ENCODE measurements at regions not wholly inside any gene's neighbourhood (a gene's known extent, or its start where the extent isn't known, plus 50 kb on each side); places are given as distances from the start of the nearest gene placed in this dataset.

DNA sequence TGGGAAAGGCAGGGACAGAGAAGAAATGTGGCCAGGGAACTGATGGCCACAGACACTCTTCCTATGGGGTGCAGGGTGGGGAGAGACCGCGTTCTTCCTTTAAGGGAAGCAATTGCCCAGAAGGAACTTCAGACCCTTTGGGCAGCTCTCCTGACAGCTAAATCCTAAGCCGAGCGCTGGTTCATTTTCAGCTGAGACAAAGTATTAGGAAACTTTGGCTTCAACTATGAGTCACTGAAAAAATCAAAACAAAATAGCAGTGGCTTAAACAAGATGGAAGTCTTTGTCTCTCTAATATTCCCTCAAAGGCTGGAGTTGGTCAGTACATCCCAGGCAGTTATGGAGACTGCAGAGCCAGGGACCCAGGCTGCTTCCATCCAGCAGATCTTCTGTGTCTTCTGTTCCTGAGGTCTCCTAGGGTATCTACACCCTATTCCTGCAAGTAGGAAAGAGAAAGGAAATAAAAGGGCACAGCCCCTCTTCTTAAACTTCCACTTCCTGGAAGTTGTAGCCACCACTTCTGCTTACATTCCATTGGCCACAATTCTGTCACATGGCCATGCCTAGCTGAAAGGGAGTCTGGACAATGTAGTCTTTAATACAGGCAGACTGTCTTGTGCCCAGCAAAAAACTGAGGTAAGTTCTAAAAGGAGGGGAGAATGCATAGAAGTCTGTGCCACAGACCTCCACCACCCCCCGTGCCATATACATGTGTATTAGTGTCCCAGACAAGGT, 163.5 kb downstream of the KATNAL1 start:
- no peak for FAIRE-seq
- TF ChIP-seq EZH2 (IDR thresholded peaks at IDR 0.05; ENCODE audit: borderline replicate concordance, low read depth, low read length, severe bottlenecking) (no peak), POLR2A (IDR thresholded peaks at IDR 0.05; ENCODE audit: low read depth, low read length) (no peak), JUN (IDR thresholded peaks at IDR 0.05; ENCODE audit: borderline replicate concordance, insufficient read depth, insufficient read length, low read depth) (no peak), MYC (IDR thresholded peaks at IDR 0.05; ENCODE audit: low read depth, low read length) (no peak), GATA2 (IDR thresholded peaks at IDR 0.05; ENCODE audit: insufficient read depth, insufficient read length, low read depth, low read length) (no peak), FOS (IDR thresholded peaks at IDR 0.05; ENCODE audit: borderline replicate concordance, insufficient read depth, low read length) (peak; percentile 7), POLR2AphosphoS5 (IDR thresholded peaks at IDR 0.05; ENCODE audit: insufficient read depth, low read depth, low read length) (no peak)
- TF ChIP-seq, protein P1, sequence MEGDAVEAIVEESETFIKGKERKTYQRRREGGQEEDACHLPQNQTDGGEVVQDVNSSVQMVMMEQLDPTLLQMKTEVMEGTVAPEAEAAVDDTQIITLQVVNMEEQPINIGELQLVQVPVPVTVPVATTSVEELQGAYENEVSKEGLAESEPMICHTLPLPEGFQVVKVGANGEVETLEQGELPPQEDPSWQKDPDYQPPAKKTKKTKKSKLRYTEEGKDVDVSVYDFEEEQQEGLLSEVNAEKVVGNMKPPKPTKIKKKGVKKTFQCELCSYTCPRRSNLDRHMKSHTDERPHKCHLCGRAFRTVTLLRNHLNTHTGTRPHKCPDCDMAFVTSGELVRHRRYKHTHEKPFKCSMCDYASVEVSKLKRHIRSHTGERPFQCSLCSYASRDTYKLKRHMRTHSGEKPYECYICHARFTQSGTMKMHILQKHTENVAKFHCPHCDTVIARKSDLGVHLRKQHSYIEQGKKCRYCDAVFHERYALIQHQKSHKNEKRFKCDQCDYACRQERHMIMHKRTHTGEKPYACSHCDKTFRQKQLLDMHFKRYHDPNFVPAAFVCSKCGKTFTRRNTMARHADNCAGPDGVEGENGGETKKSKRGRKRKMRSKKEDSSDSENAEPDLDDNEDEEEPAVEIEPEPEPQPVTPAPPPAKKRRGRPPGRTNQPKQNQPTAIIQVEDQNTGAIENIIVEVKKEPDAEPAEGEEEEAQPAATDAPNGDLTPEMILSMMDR (IDR thresholded peaks at IDR 0.05; ENCODE audit: extremely low read depth in 1 of 2, insufficient read depth in 1 of 2, low read depth in 1 of 2, low read length in 2 of 2): no peak
- TF ChIP-seq, protein P2, sequence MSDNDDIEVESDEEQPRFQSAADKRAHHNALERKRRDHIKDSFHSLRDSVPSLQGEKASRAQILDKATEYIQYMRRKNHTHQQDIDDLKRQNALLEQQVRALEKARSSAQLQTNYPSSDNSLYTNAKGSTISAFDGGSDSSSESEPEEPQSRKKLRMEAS (IDR thresholded peaks at IDR 0.05; ENCODE audit: insufficient read depth, insufficient read length): no peak
- Histone ChIP-seq H4K20me1 (replicated peaks; ENCODE audit: control insufficient read depth, extremely low read depth, insufficient read depth, low read length) (no peaks in the 10 kb centered on the region), H2AFZ (ENCODE audit: low read depth, low read length) (peak overlapping the region; percentile 25), H3K9me1 (replicated peaks; ENCODE audit: control insufficient read depth, extremely low read depth, insufficient read depth, low read length) (no peaks in the 10 kb centered on the region), H3K4me2 (ENCODE audit: insufficient read depth, low read length) (no peak overlapping the region), H3K9ac (replicated peaks; ENCODE audit: extremely low read depth, insufficient read depth, low read length) (no peak overlapping the region), H3K36me3 (ENCODE audit: control insufficient read depth in 2 of 2, extremely low read depth in 1 of 2, insufficient read depth in 2 of 2, low read length in 2 of 2) (no peaks in the 10 kb centered on the region), H3K9me3 (replicated peaks; ENCODE audit: control insufficient read depth, insufficient read depth, low read length) (no peaks in the 10 kb centered on the region), H3K27me3 (ENCODE audit: control insufficient read depth in 2 of 2, insufficient read depth in 2 of 2, low read length in 2 of 2) (no peaks in the 10 kb centered on the region), H3K4me3 (replicated peaks in 1 of 3; ENCODE audit: insufficient read depth in 1 of 3, low read depth in 1 of 3, low read length in 3 of 3) (no peak overlapping the region), H3K4me1 (ENCODE audit: control insufficient read depth, extremely low read depth, insufficient read depth, low read length) (peaks cover 24% of the 10 kb centered on the region), H3K27ac (ENCODE audit: insufficient read depth, low read depth, low read length) (no peak overlapping the region), H3K79me2 (ENCODE audit: control insufficient read depth, insufficient read depth, low read length) (no peaks in the 10 kb centered on the region)
- BruUV-seq (replicated peaks): no TSS peak
- intact Hi-C loops (cut with micrococcal nuclease): no loop called here
- CTCF ChIA-PET: interaction anchor here (2.5 kb wide), 1 partner anchor 11 kb away, joined by 51 read pairs; no protein-coding TSS in a partner anchor
- dilution Hi-C loops (cut with MboI; ENCODE audit: extremely low pct_ligation_motif_present, low sequenced_read_pairs): loop anchor here (25.0 kb wide), 1 partner anchor 193 kb away; no protein-coding TSS in a partner anchor
- no peak for DNase-seq (ENCODE audit: low read depth, low spot score)
- POLR2A ChIA-PET: no interaction called here
